ENCODE measurements at regions not wholly inside any gene's neighbourhood (a gene's known extent, or its start where the extent isn't known, plus 50 kb on each side); places are given as distances from the start of the nearest gene placed in this dataset.

GRCh38 chr3:139222100-139222657, 121.6 kb upstream of the MRPS22 start:
- TF ChIP-seq CTCF (IDR thresholded peaks at IDR 0.05), result no peak
- TF ChIP-seq EZH2phosphoT487 (IDR thresholded peaks at IDR 0.05), result no peak

All from neural progenitor cell (in vitro differentiated cells).